Thoracic aorta (tissue), 2 donors: ENCODE measurements at regions not wholly inside any gene's neighbourhood (a gene's known extent, or its start where the extent isn't known, plus 50 kb on each side); places are given as distances from the start of the nearest gene placed in this dataset.

Source experiments
- ATAC-seq: fragments of 150-250 bp; one replicate; pipeline ENCODE4 v1.8.0; 2017; ENCODE audit warnings: low read depth; ENCODE audit not compliant: insufficient number of reproducible peaks, low FRiP score
- DNase-seq: peaks from one replicate; pipeline ENCODE4 v3.0.0-alpha.2; 2020; ENCODE audit warnings: low spot score
- H3K27ac ChIP-seq, 2 donors: fragments of 200-600 bp; sonication (generic); 1 replicate in 1 of 2; 2 replicates in 1 of 2; pipeline ENCODE4 v1.5.1; 2016; ENCODE audit warnings: mild to moderate bottlenecking in 2 of 2, moderate library complexity in 2 of 2
- H3K27me3 ChIP-seq: fragments of 200-600 bp; sonication (generic); replicated peaks from 2 replicates; pipeline ENCODE4 v1.6.0; 2016; ENCODE audit warnings: mild to moderate bottlenecking; ENCODE audit not compliant: insufficient read depth
- H3K36me3 ChIP-seq: fragments of 200-600 bp; sonication (generic); one replicate; pipeline ENCODE4 v1.5.1; 2016
- H3K4me1 ChIP-seq, 2 donors: fragments of 200-600 bp; sonication (generic); 1 replicate in 1 of 2; 2 replicates in 1 of 2; pipeline versions ENCODE4 v1.5.1 to v1.6.0; 2016; ENCODE audit warnings: low read depth in 2 of 2, mild to moderate bottlenecking in 1 of 2; ENCODE audit not compliant: control insufficient read depth in 1 of 2
- H3K4me3 ChIP-seq: fragments of 200-600 bp; sonication (generic); 2 replicates; pipeline ENCODE4 v1.5.1; 2016; ENCODE audit warnings: mild to moderate bottlenecking
- H3K9me3 ChIP-seq: fragments of 200-600 bp; sonication (generic); 2 replicates; pipeline ENCODE4 v1.5.1; 2016
- TF ChIP-seq, protein P1 (sequence below): fragments of 200-600 bp; sonication (generic); IDR thresholded peaks from one replicate; pipeline ENCODE4 v1.5.1; 2019; ENCODE audit warnings: antibody characterized with exemption

DNA sequence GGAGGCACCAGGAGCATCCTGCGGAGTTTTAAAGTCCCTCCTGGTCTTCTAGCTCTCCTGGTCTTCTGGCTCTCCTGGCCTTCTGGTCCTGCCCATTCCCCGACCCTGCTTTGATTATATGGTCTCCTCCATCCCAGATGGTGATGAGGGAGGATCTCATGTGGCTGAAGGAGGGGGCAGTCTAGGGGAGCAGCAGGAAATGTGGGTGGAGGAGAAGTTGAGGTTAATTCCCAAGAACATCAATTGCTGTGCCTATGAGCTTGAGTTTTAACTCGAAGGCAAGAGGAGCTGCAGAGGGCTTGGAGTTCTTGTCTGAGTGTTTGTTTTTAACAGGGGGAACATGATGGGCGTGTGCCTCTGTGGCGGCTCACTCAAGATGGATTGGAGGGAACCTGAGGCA lies 408.8 kb downstream of the MATN1 start:
- Histone ChIP-seq H3K4me3 (no peak overlapping the region), H3K36me3 (no peaks in the 10 kb centered on the region), H3K27me3 (no peaks in the 10 kb centered on the region), H3K9me3 (no peaks in the 10 kb centered on the region), H3K4me1 (no peaks in the 10 kb centered on the region), H3K27ac (no peak overlapping the region)
- ATAC-seq (no peak), DNase-seq (no peak)
- TF ChIP-seq, protein P1, sequence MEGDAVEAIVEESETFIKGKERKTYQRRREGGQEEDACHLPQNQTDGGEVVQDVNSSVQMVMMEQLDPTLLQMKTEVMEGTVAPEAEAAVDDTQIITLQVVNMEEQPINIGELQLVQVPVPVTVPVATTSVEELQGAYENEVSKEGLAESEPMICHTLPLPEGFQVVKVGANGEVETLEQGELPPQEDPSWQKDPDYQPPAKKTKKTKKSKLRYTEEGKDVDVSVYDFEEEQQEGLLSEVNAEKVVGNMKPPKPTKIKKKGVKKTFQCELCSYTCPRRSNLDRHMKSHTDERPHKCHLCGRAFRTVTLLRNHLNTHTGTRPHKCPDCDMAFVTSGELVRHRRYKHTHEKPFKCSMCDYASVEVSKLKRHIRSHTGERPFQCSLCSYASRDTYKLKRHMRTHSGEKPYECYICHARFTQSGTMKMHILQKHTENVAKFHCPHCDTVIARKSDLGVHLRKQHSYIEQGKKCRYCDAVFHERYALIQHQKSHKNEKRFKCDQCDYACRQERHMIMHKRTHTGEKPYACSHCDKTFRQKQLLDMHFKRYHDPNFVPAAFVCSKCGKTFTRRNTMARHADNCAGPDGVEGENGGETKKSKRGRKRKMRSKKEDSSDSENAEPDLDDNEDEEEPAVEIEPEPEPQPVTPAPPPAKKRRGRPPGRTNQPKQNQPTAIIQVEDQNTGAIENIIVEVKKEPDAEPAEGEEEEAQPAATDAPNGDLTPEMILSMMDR: no peak

DNA sequence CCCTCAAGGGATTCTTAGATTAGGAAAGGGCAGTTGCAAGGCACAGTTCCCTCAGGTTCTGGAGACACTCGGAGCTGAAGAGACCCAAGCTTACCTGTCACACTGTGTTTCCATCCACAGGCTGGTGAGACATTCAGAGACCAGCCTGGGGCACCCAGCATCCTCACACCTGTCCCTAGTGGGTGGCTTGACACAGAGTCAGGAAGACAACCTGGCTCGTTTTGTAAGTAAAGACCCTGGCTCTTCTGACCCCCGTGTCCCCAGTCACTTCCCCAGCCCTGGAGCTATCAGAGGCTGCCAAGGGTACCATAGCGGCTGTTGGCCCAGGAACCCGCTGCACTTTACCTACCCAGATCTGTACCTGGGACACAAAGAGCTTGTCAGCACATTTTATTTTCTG lies 409.8 kb downstream of the MATN1 start:
- no peak overlapping the region for H3K27ac ChIP-seq
- H3K9me3 ChIP-seq: no peaks in the 10 kb centered on the region
- DNase-seq (no peak), ATAC-seq (no peak)
- no peaks in the 10 kb centered on the region for H3K27me3 ChIP-seq
- no peaks in the 10 kb centered on the region for H3K4me1 ChIP-seq
- TF ChIP-seq, protein P1: no peak
- H3K4me3 ChIP-seq: no peak overlapping the region
- no peaks in the 10 kb centered on the region for H3K36me3 ChIP-seq

DNA sequence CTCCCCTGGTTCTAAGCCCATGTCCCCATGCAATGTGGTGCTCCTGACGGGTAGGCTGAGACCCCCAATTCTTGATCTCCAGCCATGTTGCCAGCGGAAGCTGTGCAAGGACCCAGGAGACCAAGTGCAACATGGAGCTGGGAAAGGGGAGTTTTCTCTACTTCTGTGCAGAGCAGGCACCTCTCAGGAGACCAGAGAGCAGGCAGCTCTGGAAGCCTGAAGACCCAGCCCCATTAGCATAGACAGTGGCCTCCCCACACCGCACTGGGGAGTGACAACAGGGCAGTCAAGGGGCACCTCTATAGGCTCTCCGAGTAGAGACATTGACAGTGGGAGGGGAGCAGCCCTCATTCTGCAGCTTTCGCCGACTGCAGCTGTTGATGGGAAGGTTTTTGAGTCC lies 410.2 kb downstream of the MATN1 start:
- TF ChIP-seq, protein P1: no peak
- no peak overlapping the region for H3K27ac ChIP-seq
- no peaks in the 10 kb centered on the region for H3K36me3 ChIP-seq
- DNase-seq: no peak
- H3K27me3 ChIP-seq: no peaks in the 10 kb centered on the region
- no peaks in the 10 kb centered on the region for H3K4me1 ChIP-seq
- no peak for ATAC-seq
- H3K9me3 ChIP-seq: no peaks in the 10 kb centered on the region
- H3K4me3 ChIP-seq: no peak overlapping the region

DNA sequence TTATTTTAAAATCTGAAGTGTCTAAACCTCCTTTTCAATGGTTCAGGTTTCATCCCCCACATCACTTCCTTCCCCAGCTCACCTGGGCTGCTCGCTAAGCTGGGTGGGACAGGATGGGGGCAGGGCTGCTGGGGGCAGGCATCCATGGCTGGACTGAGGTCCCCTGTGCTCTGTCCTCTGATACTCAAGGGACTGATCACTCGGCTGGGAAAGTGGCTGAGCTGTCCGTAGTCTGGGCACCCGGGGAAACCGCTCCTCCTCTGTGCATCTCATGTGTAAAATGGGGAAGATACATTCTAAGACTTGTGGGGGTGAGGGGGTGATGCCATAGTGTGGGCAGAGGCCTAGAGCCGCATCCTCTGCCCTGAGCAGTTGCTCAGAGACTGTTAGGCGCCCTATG lies 411.2 kb downstream of the MATN1 start:
- H3K4me3 ChIP-seq: no peak overlapping the region
- H3K9me3 ChIP-seq: no peaks in the 10 kb centered on the region
- H3K27me3 ChIP-seq: no peaks in the 10 kb centered on the region
- TF ChIP-seq, protein P1: no peak
- ATAC-seq (no peak), DNase-seq (no peak)
- no peak overlapping the region for H3K27ac ChIP-seq
- no peaks in the 10 kb centered on the region for H3K36me3 ChIP-seq
- no peaks in the 10 kb centered on the region for H3K4me1 ChIP-seq

DNA sequence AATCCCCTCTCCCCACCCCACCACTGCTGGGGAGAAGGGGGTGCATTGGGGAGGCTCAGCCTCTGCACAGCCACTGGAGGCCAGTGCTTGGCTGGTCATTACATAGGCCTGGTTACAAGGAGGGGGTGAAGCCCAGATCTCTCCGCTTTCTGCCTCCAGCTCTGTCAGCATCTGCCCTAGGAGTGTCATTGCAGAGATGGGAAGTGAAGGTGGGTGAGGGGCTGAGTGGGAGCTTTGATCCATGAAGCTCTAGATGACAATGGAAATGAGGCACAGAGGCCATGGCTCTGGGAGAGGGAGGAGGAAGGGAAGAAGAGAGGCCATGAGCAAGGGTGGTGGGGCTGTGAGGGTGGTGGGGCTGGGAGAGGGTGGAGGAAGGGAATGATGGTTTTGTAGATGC lies 411.6 kb downstream of the MATN1 start:
- H3K36me3 ChIP-seq: no peaks in the 10 kb centered on the region
- TF ChIP-seq, protein P1: no peak
- no peaks in the 10 kb centered on the region for H3K9me3 ChIP-seq
- ATAC-seq: no peak
- H3K27ac ChIP-seq: no peak overlapping the region
- DNase-seq: no peak
- H3K4me1 ChIP-seq: no peaks in the 10 kb centered on the region
- no peaks in the 10 kb centered on the region for H3K27me3 ChIP-seq
- H3K4me3 ChIP-seq: no peak overlapping the region
